ENCODE measurements at regions not wholly inside any gene's neighbourhood (a gene's known extent, or its start where the extent isn't known, plus 50 kb on each side); places are given as distances from the start of the nearest gene placed in this dataset.

- 51 to 54% methylated on average over 3 of the region's 3 CpGs for WGBS, 2 donors (ENCODE audit: low coverage in 1 of 2)
- H3K4me3 ChIP-seq: no peak overlapping the region
- no peaks in the 10 kb centered on the region for H3K36me3 ChIP-seq
- in situ Hi-C loops (cut with MboI; ENCODE audit: low pct_ligation_motif_present in 1 of 4, low pct_unique_long_range_greater_than_20kb in 1 of 4, low sequenced_read_pairs in 3 of 4): no loop called here
- no peaks in the 10 kb centered on the region for H3K9me3 ChIP-seq
- intact Hi-C loops (cut with DNase I; ENCODE audit: low total_unique reads): no loop called here
- TF ChIP-seq POLR2A (IDR thresholded peaks at IDR 0.05): no peak
- no peak for TF ChIP-seq CTCF (IDR thresholded peaks at IDR 0.05)
- TF ChIP-seq POLR2AphosphoS5 (IDR thresholded peaks at IDR 0.05): no peak
- TF ChIP-seq EP300 (IDR thresholded peaks at IDR 0.05; ENCODE audit: low read depth): no peak
- no peaks in the 10 kb centered on the region for H3K4me1 ChIP-seq
- DNase-seq: no peak
- no peak overlapping the region for H3K27ac ChIP-seq
- no peaks in the 10 kb centered on the region for H3K27me3 ChIP-seq
Observed at GRCh38 chr2:53111406-53111805, 656.2 kb upstream of the CHAC2 start.

- TF ChIP-seq POLR2A (IDR thresholded peaks at IDR 0.05) (no peak), EP300 (IDR thresholded peaks at IDR 0.05; ENCODE audit: low read depth) (no peak), POLR2AphosphoS5 (IDR thresholded peaks at IDR 0.05) (no peak), CTCF (IDR thresholded peaks at IDR 0.05) (no peak)
- in situ Hi-C loops (cut with MboI; ENCODE audit: low pct_ligation_motif_present in 1 of 4, low pct_unique_long_range_greater_than_20kb in 1 of 4, low sequenced_read_pairs in 3 of 4) (no loop called here), intact Hi-C loops (cut with DNase I; ENCODE audit: low total_unique reads) (no loop called here)
Observed at GRCh38 chr2:53111004-53111403, 656.6 kb upstream of the CHAC2 start.

GRCh38 chr2:53108246-53108645 lies 659.4 kb upstream of the CHAC2 start:
- Histone ChIP-seq H3K27ac (no peak overlapping the region), H3K27me3 (no peaks in the 10 kb centered on the region), H3K36me3 (no peaks in the 10 kb centered on the region), H3K4me1 (peaks cover 0 to 4% (median 0%) of the 10 kb centered on the region in 4 donors), H3K4me3 (no peak overlapping the region), H3K9me3 (no peaks in the 10 kb centered on the region)
- 49 to 52% methylated on average over 2 of the region's 2 CpGs for WGBS, 2 donors (ENCODE audit: low coverage in 1 of 2)
- no peak for DNase-seq
- intact Hi-C loops (cut with DNase I; ENCODE audit: low total_unique reads) (no loop called here), in situ Hi-C loops (cut with MboI; ENCODE audit: low pct_ligation_motif_present in 1 of 4, low pct_unique_long_range_greater_than_20kb in 1 of 4, low sequenced_read_pairs in 3 of 4) (no loop called here)
- TF ChIP-seq POLR2AphosphoS5 (IDR thresholded peaks at IDR 0.05): no peak
- no peak for TF ChIP-seq CTCF (IDR thresholded peaks at IDR 0.05)
- no peak for TF ChIP-seq POLR2A (IDR thresholded peaks at IDR 0.05)
- no peak for TF ChIP-seq EP300 (IDR thresholded peaks at IDR 0.05; ENCODE audit: low read depth)

More at GRCh38 chr2:53111004-53111403, 656.6 kb upstream of the CHAC2 start:
- Histone ChIP-seq H3K4me1 (no peaks in the 10 kb centered on the region), H3K9me3 (no peaks in the 10 kb centered on the region), H3K4me3 (no peak overlapping the region), H3K36me3 (no peaks in the 10 kb centered on the region), H3K27me3 (no peaks in the 10 kb centered on the region), H3K27ac (no peak overlapping the region)
- WGBS, 2 donors (ENCODE audit: low coverage in 1 of 2): 69 to 90% methylated on average over 1 of the region's 1 CpG
- DNase-seq: no peak

GRCh38 chr2:53104263-53104662 lies 663.3 kb upstream of the CHAC2 start:
- H3K4me3 ChIP-seq: no peak overlapping the region
- intact Hi-C loops (cut with DNase I; ENCODE audit: low total_unique reads) (no loop called here), in situ Hi-C loops (cut with MboI; ENCODE audit: low pct_ligation_motif_present in 1 of 4, low pct_unique_long_range_greater_than_20kb in 1 of 4, low sequenced_read_pairs in 3 of 4) (no loop called here)
- H3K27ac ChIP-seq: no peak overlapping the region
- no peaks in the 10 kb centered on the region for H3K36me3 ChIP-seq
- TF ChIP-seq EP300 (IDR thresholded peaks at IDR 0.05; ENCODE audit: low read depth): no peak
- TF ChIP-seq POLR2A (IDR thresholded peaks at IDR 0.05): no peak
- TF ChIP-seq CTCF (IDR thresholded peaks at IDR 0.05): no peak
- no peak for TF ChIP-seq POLR2AphosphoS5 (IDR thresholded peaks at IDR 0.05)
- H3K27me3 ChIP-seq: no peaks in the 10 kb centered on the region
- peaks cover 0 to 4% (median 0%) of the 10 kb centered on the region in 4 donors for H3K4me1 ChIP-seq
- 70 to 91% methylated on average over 4 of the region's 4 CpGs for WGBS, 2 donors (ENCODE audit: low coverage in 1 of 2)
- no peak for DNase-seq
- no peaks in the 10 kb centered on the region for H3K9me3 ChIP-seq

Measured in transverse colon (tissue), 4 donors.